ENCODE measurements at regions not wholly inside any gene's neighbourhood (a gene's known extent, or its start where the extent isn't known, plus 50 kb on each side); places are given as distances from the start of the nearest gene placed in this dataset.

DNA sequence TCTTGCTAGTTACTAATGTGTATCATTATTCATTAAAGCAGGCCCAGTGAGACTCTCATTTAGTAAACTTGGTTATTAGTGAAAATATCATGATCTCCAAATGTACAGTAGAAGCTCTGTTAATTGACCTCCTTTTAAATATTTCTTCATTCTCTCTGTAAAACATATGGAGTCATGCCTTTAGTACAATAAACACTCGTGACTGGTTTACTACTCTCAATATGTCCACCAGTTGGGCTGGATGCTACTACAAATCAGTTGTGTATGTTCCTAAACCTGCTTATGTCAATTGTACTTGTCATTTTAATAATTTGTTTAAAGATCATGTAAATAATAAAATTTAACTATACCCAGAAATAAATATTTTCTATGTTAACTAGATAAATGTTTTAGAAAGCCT lies 68.6 kb upstream of the COMTD1 start:
- TF ChIP-seq POLR2A (IDR thresholded peaks at IDR 0.05; ENCODE audit: low read depth), result no peak
- no peak for TF ChIP-seq EP300 (IDR thresholded peaks at IDR 0.05)
- TF ChIP-seq, protein P1, sequence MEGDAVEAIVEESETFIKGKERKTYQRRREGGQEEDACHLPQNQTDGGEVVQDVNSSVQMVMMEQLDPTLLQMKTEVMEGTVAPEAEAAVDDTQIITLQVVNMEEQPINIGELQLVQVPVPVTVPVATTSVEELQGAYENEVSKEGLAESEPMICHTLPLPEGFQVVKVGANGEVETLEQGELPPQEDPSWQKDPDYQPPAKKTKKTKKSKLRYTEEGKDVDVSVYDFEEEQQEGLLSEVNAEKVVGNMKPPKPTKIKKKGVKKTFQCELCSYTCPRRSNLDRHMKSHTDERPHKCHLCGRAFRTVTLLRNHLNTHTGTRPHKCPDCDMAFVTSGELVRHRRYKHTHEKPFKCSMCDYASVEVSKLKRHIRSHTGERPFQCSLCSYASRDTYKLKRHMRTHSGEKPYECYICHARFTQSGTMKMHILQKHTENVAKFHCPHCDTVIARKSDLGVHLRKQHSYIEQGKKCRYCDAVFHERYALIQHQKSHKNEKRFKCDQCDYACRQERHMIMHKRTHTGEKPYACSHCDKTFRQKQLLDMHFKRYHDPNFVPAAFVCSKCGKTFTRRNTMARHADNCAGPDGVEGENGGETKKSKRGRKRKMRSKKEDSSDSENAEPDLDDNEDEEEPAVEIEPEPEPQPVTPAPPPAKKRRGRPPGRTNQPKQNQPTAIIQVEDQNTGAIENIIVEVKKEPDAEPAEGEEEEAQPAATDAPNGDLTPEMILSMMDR (IDR thresholded peaks at IDR 0.05), result no peak

Data from esophagus muscularis mucosa (tissue), 4 donors.